SK-N-SH (cell line): ENCODE measurements at regions not wholly inside any gene's neighbourhood (a gene's known extent, or its start where the extent isn't known, plus 50 kb on each side); places are given as distances from the start of the nearest gene placed in this dataset.

ENCODE experiments used
- CTCF ChIA-PET: fragments of 300-600, 350-600 bp; formaldehyde crosslinking; extraction: SDS; loops from one replicate; lab custom pipeline; 2021; lab: Yijun Ruan, JAX
- POLR2A ChIA-PET: fragments of 350-600 bp; sonication (Branson Sonifier 250); formaldehyde crosslinking; extraction: SDS; loops from one replicate; lab custom pipeline; 2020; ENCODE audit warnings: antibody characterized with exemption, inconsistent platforms; lab: Yijun Ruan, JAX
- DNase-seq: peaks from one replicate; pipeline ENCODE4 v3.0.0; 2012
- H2AFZ ChIP-seq: fragments of 200-600 bp; sonication (generic); 2 replicates; pipeline ENCODE4 v1.8.1; 2016; ENCODE audit warnings: antibody characterized with exemption, mild to moderate bottlenecking, low read depth
- H3F3A ChIP-seq: fragments of 200-600 bp; sonication (generic); replicated peaks from 2 replicates; pipeline ENCODE3; 2016; ENCODE audit warnings: antibody characterized with exemption, mild to moderate bottlenecking; ENCODE audit not compliant: insufficient read depth
- H3K27ac ChIP-seq, 2 experiments: fragments of 200-500 bp in 1 of 2; fragments of 200-600 bp in 1 of 2; sonication (Bioruptor generic) in 1 of 2; sonication (generic), shearing (Covaris generic) in 1 of 2; 2 replicates each; pipeline versions ENCODE4 v1.5.1 to v1.6.1; 2014 to 2016; ENCODE audit warnings: low read depth in 2 of 2, inconsistent platforms in 1 of 2, low read length in 1 of 2, mild to moderate bottlenecking in 1 of 2, mixed read lengths in 1 of 2
- H3K27me3 ChIP-seq: fragments of 200-600 bp; sonication (generic), shearing (Covaris generic); 2 replicates; pipeline ENCODE4 v1.6.1; 2016; ENCODE audit warnings: mixed run types; ENCODE audit not compliant: insufficient read depth
- H3K36me3 ChIP-seq, 2 experiments: fragments of 200-500 bp in 1 of 2; fragments of 200-600 bp in 1 of 2; sonication (Bioruptor generic) in 1 of 2; sonication (generic) in 1 of 2; replicated peaks in 1 of 2; 2 replicates each; pipeline versions ENCODE3 to v1.5.1; 2014 to 2016; ENCODE audit warnings: low read length in 1 of 2, mild to moderate bottlenecking in 1 of 2; ENCODE audit not compliant: insufficient read depth in 2 of 2, control insufficient read depth in 1 of 2
- H3K4me1 ChIP-seq, 2 experiments: fragments of 200-500 bp in 1 of 2; fragments of 200-600 bp in 1 of 2; sonication (Bioruptor generic) in 1 of 2; sonication (generic), shearing (Covaris generic) in 1 of 2; 2 replicates each; pipeline versions ENCODE4 v1.5.1 to v1.6.1; 2014 to 2016; ENCODE audit warnings: low read depth in 1 of 2, low read length in 1 of 2, mixed run types in 1 of 2; ENCODE audit not compliant: insufficient read depth in 2 of 2, control insufficient read depth in 1 of 2
- H3K4me2 ChIP-seq: fragments of 200-600 bp; sonication (generic), shearing (Covaris generic); 2 replicates; pipeline ENCODE4 v1.6.1; 2017; ENCODE audit warnings: mixed run types
- H3K4me3 ChIP-seq, 2 experiments: fragments of 200-500 bp in 1 of 2; fragments of 200-600 bp in 1 of 2; sonication (Bioruptor generic) in 1 of 2; sonication (generic), shearing (Covaris generic) in 1 of 2; 2 replicates each; pipeline versions ENCODE4 v1.5.1 to v1.8.1; 2014 to 2016; ENCODE audit warnings: low read depth in 2 of 2, inconsistent platforms in 1 of 2, low read length in 1 of 2, mild to moderate bottlenecking in 1 of 2, mixed read lengths in 1 of 2, moderate library complexity in 1 of 2
- H3K79me2 ChIP-seq: fragments of 200-600 bp; sonication (generic); 2 replicates; pipeline ENCODE4 v1.8.1; 2017; ENCODE audit warnings: mild to moderate bottlenecking; ENCODE audit not compliant: insufficient read depth
- H3K9ac ChIP-seq: fragments of 200-600 bp; sonication (generic); 2 replicates; pipeline ENCODE4 v1.6.1; 2017; ENCODE audit warnings: mixed run types
- H3K9me2 ChIP-seq: fragments of 200-600 bp; sonication (generic); 2 replicates; pipeline ENCODE4 v1.6.1; 2017; ENCODE audit warnings: mixed run types
- H3K9me3 ChIP-seq: fragments of 200-600 bp; sonication (generic); 2 replicates; pipeline ENCODE4 v1.6.1; 2017; ENCODE audit warnings: mixed run types, mild to moderate bottlenecking, moderate library complexity
- H4K20me1 ChIP-seq: fragments of 200-600 bp; sonication (generic); 2 replicates; pipeline ENCODE4 v1.6.1; 2017; ENCODE audit warnings: mild to moderate bottlenecking, mixed run types; ENCODE audit not compliant: insufficient read depth
- CHD2 ChIP-seq: fragments of 150-350 bp; IDR thresholded peaks from 2 replicates; pipeline ENCODE4 v1.6.1; 2018; ENCODE audit warnings: low read length; ENCODE audit not compliant: partially characterized antibody
- EP300 ChIP-seq, 2 experiments: IDR thresholded peaks; 2 replicates each; pipeline versions ENCODE4 v1.4.0 to v1.6.1; 2012; ENCODE audit warnings: borderline replicate concordance in 1 of 2, low read depth in 1 of 2, low read length in 1 of 2
- FOSL2 ChIP-seq: IDR thresholded peaks from 2 replicates; pipeline ENCODE4 v1.4.0; 2012; ENCODE audit warnings: low read depth, mild to moderate bottlenecking, moderate library complexity, borderline replicate concordance
- POLR2AphosphoS5 ChIP-seq: IDR thresholded peaks from 2 replicates; pipeline ENCODE4 v1.6.1; 2012; ENCODE audit warnings: low read depth, low read length
- RCOR1 ChIP-seq: fragments of 150-350 bp; IDR thresholded peaks from 2 replicates; pipeline ENCODE4 v1.6.1; 2017; ENCODE audit warnings: antibody characterized with exemption, low read length
- RXRA ChIP-seq: IDR thresholded peaks from 2 replicates; pipeline ENCODE4 v1.4.0; 2012; ENCODE audit warnings: low read depth, mild to moderate bottlenecking, borderline replicate concordance
- TAF1 ChIP-seq: IDR thresholded peaks from 2 replicates; pipeline ENCODE4 v1.6.1; 2012; ENCODE audit warnings: low read depth, mild to moderate bottlenecking, low read length, moderate library complexity, borderline replicate concordance
- USF1 ChIP-seq: IDR thresholded peaks from 2 replicates; pipeline ENCODE4 v1.4.0; 2012; ENCODE audit warnings: low read depth, borderline replicate concordance
- WGBS: methylation state at CpG from one replicate; pipeline ENCODE4 v1.1.6; 2017; ENCODE audit warnings: low lambda C conversion rate; 5-methylcytosine and 5-hydroxymethylcytosine counted together
- TF ChIP-seq, protein P1 (sequence below): IDR thresholded peaks from 2 replicates; pipeline ENCODE4 v1.6.1; 2012; ENCODE audit warnings: mild to moderate bottlenecking, low read depth, low read length, moderate library complexity
- TF ChIP-seq, protein P2 (sequence below): IDR thresholded peaks from 2 replicates; pipeline ENCODE4 v1.4.0; 2012; ENCODE audit warnings: low read depth, borderline replicate concordance
- TF ChIP-seq, protein P3 (sequence below): fragments of 200-600 bp; sonication (generic); IDR thresholded peaks from 2 replicates; pipeline ENCODE4 v1.6.1; 2017; ENCODE audit warnings: antibody characterized with exemption, mild to moderate bottlenecking, moderate library complexity

- H4K20me1 ChIP-seq, result no peaks in the 10 kb centered on the region
- ChIA-PET CTCF (interaction anchor here (1.6 kb wide), 1 partner anchor 347 kb away, joined by 3 read pairs; the partner anchor contains the start of gene NRP1), POLR2A (no interaction called here)
- H3F3A ChIP-seq, result no peaks in the 10 kb centered on the region
- peaks cover 0 to 5% of the 10 kb centered on the region in 2 experiments; a peak in 1 of 4 replicates for H3K4me1 ChIP-seq
- no peaks in the 10 kb centered on the region for H3K27me3 ChIP-seq
- DNase-seq, result no peak
- no peak overlapping the region for H3K4me2 ChIP-seq
- no peaks in the 10 kb centered on the region for H3K79me2 ChIP-seq
- no peak overlapping the region for H3K9ac ChIP-seq
- H3K36me3 ChIP-seq, result no peaks in the 10 kb centered on the region
- H3K9me2 ChIP-seq, result no peaks in the 10 kb centered on the region
- no peak overlapping the region for H2AFZ ChIP-seq
- no peak overlapping the region for H3K27ac ChIP-seq
- TF ChIP-seq, protein P1, sequence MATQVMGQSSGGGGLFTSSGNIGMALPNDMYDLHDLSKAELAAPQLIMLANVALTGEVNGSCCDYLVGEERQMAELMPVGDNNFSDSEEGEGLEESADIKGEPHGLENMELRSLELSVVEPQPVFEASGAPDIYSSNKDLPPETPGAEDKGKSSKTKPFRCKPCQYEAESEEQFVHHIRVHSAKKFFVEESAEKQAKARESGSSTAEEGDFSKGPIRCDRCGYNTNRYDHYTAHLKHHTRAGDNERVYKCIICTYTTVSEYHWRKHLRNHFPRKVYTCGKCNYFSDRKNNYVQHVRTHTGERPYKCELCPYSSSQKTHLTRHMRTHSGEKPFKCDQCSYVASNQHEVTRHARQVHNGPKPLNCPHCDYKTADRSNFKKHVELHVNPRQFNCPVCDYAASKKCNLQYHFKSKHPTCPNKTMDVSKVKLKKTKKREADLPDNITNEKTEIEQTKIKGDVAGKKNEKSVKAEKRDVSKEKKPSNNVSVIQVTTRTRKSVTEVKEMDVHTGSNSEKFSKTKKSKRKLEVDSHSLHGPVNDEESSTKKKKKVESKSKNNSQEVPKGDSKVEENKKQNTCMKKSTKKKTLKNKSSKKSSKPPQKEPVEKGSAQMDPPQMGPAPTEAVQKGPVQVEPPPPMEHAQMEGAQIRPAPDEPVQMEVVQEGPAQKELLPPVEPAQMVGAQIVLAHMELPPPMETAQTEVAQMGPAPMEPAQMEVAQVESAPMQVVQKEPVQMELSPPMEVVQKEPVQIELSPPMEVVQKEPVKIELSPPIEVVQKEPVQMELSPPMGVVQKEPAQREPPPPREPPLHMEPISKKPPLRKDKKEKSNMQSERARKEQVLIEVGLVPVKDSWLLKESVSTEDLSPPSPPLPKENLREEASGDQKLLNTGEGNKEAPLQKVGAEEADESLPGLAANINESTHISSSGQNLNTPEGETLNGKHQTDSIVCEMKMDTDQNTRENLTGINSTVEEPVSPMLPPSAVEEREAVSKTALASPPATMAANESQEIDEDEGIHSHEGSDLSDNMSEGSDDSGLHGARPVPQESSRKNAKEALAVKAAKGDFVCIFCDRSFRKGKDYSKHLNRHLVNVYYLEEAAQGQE, result no peak
- no peak for TF ChIP-seq TAF1
- TF ChIP-seq FOSL2, result no peak
- TF ChIP-seq, protein P2, sequence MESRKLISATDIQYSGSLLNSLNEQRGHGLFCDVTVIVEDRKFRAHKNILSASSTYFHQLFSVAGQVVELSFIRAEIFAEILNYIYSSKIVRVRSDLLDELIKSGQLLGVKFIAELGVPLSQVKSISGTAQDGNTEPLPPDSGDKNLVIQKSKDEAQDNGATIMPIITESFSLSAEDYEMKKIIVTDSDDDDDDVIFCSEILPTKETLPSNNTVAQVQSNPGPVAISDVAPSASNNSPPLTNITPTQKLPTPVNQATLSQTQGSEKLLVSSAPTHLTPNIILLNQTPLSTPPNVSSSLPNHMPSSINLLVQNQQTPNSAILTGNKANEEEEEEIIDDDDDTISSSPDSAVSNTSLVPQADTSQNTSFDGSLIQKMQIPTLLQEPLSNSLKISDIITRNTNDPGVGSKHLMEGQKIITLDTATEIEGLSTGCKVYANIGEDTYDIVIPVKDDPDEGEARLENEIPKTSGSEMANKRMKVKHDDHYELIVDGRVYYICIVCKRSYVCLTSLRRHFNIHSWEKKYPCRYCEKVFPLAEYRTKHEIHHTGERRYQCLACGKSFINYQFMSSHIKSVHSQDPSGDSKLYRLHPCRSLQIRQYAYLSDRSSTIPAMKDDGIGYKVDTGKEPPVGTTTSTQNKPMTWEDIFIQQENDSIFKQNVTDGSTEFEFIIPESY, result no peak
- no peak for TF ChIP-seq POLR2AphosphoS5
- TF ChIP-seq RXRA, result no peak
- TF ChIP-seq EP300 (IDR thresholded peaks at IDR 0.05; ENCODE audit: borderline replicate concordance in 1 of 2, low read depth in 1 of 2, low read length in 1 of 2), result no peak
- no peak for TF ChIP-seq CHD2
- no peak for TF ChIP-seq RCOR1
- TF ChIP-seq USF1, result no peak
- TF ChIP-seq, protein P3, sequence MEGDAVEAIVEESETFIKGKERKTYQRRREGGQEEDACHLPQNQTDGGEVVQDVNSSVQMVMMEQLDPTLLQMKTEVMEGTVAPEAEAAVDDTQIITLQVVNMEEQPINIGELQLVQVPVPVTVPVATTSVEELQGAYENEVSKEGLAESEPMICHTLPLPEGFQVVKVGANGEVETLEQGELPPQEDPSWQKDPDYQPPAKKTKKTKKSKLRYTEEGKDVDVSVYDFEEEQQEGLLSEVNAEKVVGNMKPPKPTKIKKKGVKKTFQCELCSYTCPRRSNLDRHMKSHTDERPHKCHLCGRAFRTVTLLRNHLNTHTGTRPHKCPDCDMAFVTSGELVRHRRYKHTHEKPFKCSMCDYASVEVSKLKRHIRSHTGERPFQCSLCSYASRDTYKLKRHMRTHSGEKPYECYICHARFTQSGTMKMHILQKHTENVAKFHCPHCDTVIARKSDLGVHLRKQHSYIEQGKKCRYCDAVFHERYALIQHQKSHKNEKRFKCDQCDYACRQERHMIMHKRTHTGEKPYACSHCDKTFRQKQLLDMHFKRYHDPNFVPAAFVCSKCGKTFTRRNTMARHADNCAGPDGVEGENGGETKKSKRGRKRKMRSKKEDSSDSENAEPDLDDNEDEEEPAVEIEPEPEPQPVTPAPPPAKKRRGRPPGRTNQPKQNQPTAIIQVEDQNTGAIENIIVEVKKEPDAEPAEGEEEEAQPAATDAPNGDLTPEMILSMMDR, result no peak
- H3K9me3 ChIP-seq, result no peaks in the 10 kb centered on the region
- WGBS, result 73% methylated on average over 1 of the region's 1 CpG
- H3K4me3 ChIP-seq, result no peak overlapping the region
These were observed 347.1 kb upstream of the NRP1 start for GRCh38 chr10:33681595-33681994.
